Spleen (tissue), 11 donors: ENCODE measurements at regions not wholly inside any gene's neighbourhood (a gene's known extent, or its start where the extent isn't known, plus 50 kb on each side); places are given as distances from the start of the nearest gene placed in this dataset.

Experiments
- DNase-seq: peaks from one replicate; pipeline ENCODE4 v3.0.0-alpha.2; 2020
- H3K27ac ChIP-seq, 8 donors: fragments of 200-600 bp; sonication (generic) in 7 of 8; 1 replicate in 4 of 8; 2 replicates in 4 of 8; pipeline versions ENCODE4 v1.5.0 to v1.8.0; 2016 to 2021; ENCODE audit warnings: inconsistent platforms in 4 of 8, mild to moderate bottlenecking in 4 of 8, moderate library complexity in 1 of 8
- H3K27me3 ChIP-seq, 7 donors: fragments of 200-600 bp; sonication (generic) in 6 of 7; replicated peaks in 1 of 7; 1 replicate in 4 of 7; 2 replicates in 3 of 7; pipeline versions ENCODE4 v1.5.0 to v1.8.0; 2016 to 2021; ENCODE audit warnings: inconsistent platforms in 3 of 7, mild to moderate bottlenecking in 1 of 7
- H3K36me3 ChIP-seq, 6 donors: fragments of 200-600 bp; sonication (generic) in 5 of 6; 1 replicate in 4 of 6; 2 replicates in 2 of 6; pipeline versions ENCODE4 v1.5.0 to v1.8.0; 2016 to 2021; ENCODE audit warnings: inconsistent platforms in 2 of 6
- H3K4me1 ChIP-seq, 6 donors: fragments of 200-600 bp; sonication (generic) in 5 of 6; 1 replicate in 3 of 6; 2 replicates in 3 of 6; pipeline versions ENCODE4 v1.5.0 to v1.8.0; 2016 to 2021; ENCODE audit warnings: inconsistent platforms in 3 of 6
- H3K4me3 ChIP-seq, 8 donors: fragments of 200-600 bp; sonication (generic) in 7 of 8; 1 replicate in 4 of 8; 2 replicates in 4 of 8; pipeline versions ENCODE4 v1.5.0 to v1.8.0; 2016 to 2021; ENCODE audit warnings: inconsistent platforms in 4 of 8, mild to moderate bottlenecking in 4 of 8, moderate library complexity in 2 of 8
- H3K9me3 ChIP-seq, 8 donors: fragments of 200-600 bp; sonication (generic) in 7 of 8; 1 replicate in 4 of 8; 2 replicates in 4 of 8; pipeline versions ENCODE4 v1.5.0 to v1.8.0; 2016 to 2021; ENCODE audit warnings: inconsistent platforms in 4 of 8
- POLR2A ChIP-seq, 3 donors: fragments of 450-650 bp; IDR thresholded peaks; one replicate each; pipeline ENCODE4 v1.5.1; 2017; ENCODE audit warnings: antibody characterized with exemption in 3 of 3, mild to moderate bottlenecking in 1 of 3
- POLR2AphosphoS5 ChIP-seq, 3 donors: sonication (generic); formaldehyde crosslinking; IDR thresholded peaks; one replicate each; pipeline ENCODE4 v1.5.1; 2017; ENCODE audit warnings: antibody characterized with exemption in 3 of 3
- WGBS, 5 donors: extraction: QIAGEN DNeasy Blood & Tissue Kit in 3 of 5; methylation state at CpG; one replicate each; pipeline versions ENCODE4 v1.1.5 to v1.1.7; 2013 to 2018; 5-methylcytosine and 5-hydroxymethylcytosine counted together
- intact Hi-C: fragments of 100-400 bp; cut with DNase I; formaldehyde crosslinking; loops from one replicate; pipeline ENCODE4 v1.15.0; 2023; ENCODE audit warnings: low total_unique reads
- TF ChIP-seq, protein P1 (sequence below), 11 experiments: fragments of 200-600 bp in 7 of 11; fragments of 450-650 bp in 4 of 11; sonication (generic) in 4 of 11; IDR thresholded peaks in 8 of 11; conservative IDR thresholded peaks in 3 of 11; 1 replicate in 7 of 11; 2 replicates in 4 of 11; pipeline versions ENCODE4 v1.4.0 to v1.8.0; 2016 to 2021; ENCODE audit warnings: antibody characterized with exemption in 11 of 11, inconsistent platforms in 4 of 11, mild to moderate bottlenecking in 1 of 11
- donor health status: healthy with polysubstance abuse.
- donor health status: DM: no; HTN: no; CAD: no; lungs with moderate emphysema.
- donor health status: DM: no; HTN: no; CAD: no.
- donor health status: Bipolar disorder and iron deficiency.
- donor health status: healthy.
- donor health status: DM: no; HTN: no; CAD: no.
- donor health status: DM: yes; HTN: yes; CAD: no.

DNA sequence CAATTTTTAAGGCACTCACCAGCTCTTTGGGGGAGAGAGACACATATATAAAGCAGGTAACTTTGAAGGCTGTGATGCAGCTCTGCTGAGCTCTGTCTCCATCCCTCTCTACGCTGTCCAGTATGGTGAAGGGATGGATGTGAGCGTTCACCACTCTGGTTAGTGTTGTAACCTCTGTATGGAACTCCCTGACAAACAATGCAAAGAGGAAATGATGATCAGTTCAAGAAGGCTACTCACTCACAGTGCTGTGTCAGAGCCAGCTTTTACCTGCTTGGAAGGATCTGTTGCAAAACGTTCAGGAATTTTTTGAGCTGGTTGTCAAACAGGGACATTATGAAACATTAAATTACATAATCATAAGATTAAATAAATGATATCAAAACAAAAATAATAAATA, 90.8 kb upstream of the SLC10A2 start:
- DNase-seq = no peak
- Histone ChIP-seq H3K4me3 (no peak overlapping the region), H3K36me3 (no peaks in the 10 kb centered on the region), H3K4me1 (no peaks in the 10 kb centered on the region), H3K9me3 (no peaks in the 10 kb centered on the region), H3K27me3 (no peaks in the 10 kb centered on the region), H3K27ac (no peak overlapping the region)
- intact Hi-C loops = no loop called here
- 53 to 68% (median 59%) methylated on average over 3 of the region's 3 CpGs for WGBS, 5 donors
- TF ChIP-seq POLR2AphosphoS5 (IDR thresholded peaks at IDR 0.05) (no peak), POLR2A (IDR thresholded peaks at IDR 0.05) (no peak)
- TF ChIP-seq, protein P1, sequence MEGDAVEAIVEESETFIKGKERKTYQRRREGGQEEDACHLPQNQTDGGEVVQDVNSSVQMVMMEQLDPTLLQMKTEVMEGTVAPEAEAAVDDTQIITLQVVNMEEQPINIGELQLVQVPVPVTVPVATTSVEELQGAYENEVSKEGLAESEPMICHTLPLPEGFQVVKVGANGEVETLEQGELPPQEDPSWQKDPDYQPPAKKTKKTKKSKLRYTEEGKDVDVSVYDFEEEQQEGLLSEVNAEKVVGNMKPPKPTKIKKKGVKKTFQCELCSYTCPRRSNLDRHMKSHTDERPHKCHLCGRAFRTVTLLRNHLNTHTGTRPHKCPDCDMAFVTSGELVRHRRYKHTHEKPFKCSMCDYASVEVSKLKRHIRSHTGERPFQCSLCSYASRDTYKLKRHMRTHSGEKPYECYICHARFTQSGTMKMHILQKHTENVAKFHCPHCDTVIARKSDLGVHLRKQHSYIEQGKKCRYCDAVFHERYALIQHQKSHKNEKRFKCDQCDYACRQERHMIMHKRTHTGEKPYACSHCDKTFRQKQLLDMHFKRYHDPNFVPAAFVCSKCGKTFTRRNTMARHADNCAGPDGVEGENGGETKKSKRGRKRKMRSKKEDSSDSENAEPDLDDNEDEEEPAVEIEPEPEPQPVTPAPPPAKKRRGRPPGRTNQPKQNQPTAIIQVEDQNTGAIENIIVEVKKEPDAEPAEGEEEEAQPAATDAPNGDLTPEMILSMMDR (IDR thresholded peaks at IDR 0.05 in 8 of 11, conservative IDR thresholded peaks at IDR 0.05 in 3 of 11) = no peak

DNA sequence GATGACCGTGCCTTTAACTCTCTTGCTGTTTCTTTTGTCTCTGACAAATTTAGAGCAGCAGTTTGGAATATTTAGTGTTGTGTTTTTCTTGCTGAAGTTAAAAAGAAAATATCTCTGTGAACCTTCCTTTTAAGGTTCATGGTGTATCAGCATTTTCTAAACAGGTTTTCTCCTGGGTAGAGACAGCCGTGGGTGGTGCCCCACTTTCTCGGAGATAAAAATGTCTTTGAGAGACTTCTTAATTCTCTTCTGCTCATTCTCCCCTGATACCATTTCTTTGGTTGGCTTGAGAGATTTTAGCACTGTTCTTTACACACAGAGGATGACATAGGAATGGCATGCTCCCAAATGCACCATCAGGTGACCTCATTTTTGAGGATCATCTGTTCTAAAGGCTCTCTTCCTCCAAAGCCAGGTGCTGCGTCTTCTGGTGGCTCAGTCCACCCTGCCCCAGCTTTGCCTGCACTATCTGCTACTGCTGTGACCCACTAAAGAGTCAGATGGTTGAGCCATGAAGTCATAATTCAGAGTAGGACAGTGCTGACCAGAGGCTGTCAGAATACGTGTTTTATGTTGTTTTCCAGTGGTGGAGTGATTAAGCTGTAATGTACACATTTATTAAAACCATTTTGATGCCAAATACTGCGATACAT, 90.3 kb upstream of the SLC10A2 start:
- Histone ChIP-seq H3K4me3 (no peak overlapping the region), H3K9me3 (no peaks in the 10 kb centered on the region), H3K4me1 (no peaks in the 10 kb centered on the region), H3K27ac (no peak overlapping the region), H3K36me3 (no peaks in the 10 kb centered on the region), H3K27me3 (no peaks in the 10 kb centered on the region)
- TF ChIP-seq, protein P1 (IDR thresholded peaks at IDR 0.05 in 8 of 11, conservative IDR thresholded peaks at IDR 0.05 in 3 of 11) = no peak
- no peak for TF ChIP-seq POLR2AphosphoS5 (IDR thresholded peaks at IDR 0.05)
- no peak for TF ChIP-seq POLR2A (IDR thresholded peaks at IDR 0.05)
- 74 to 87% (median 77%) methylated on average over 6 of the region's 6 CpGs for WGBS, 5 donors
- no peak for DNase-seq
- intact Hi-C loops = no loop called here

DNA sequence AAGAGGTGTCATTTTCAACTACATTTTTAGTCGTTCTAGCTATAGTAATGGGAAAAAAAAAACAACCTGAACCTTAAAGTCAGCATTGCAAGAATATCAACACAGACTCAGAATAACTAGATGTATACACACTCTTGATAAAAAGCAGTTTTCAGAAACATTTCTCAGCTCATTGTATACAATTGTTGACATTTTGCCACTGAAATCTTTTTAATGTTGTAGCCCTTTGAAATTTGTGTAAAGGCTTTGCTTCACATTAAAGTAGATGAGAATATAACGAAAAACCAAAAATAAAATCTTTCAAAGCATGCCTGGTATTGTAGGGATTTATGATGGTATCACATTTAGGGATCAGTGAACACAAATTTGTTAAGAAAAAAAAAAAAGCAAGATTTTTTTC, 87.2 kb upstream of the SLC10A2 start:
- TF ChIP-seq POLR2AphosphoS5 (IDR thresholded peaks at IDR 0.05) = no peak
- TF ChIP-seq, protein P1 (IDR thresholded peaks at IDR 0.05 in 8 of 11, conservative IDR thresholded peaks at IDR 0.05 in 3 of 11) = no peak
- no peak for TF ChIP-seq POLR2A (IDR thresholded peaks at IDR 0.05)
- no peak overlapping the region for H3K27ac ChIP-seq
- H3K36me3 ChIP-seq = no peaks in the 10 kb centered on the region
- DNase-seq = no peak
- no peaks in the 10 kb centered on the region for H3K27me3 ChIP-seq
- no peaks in the 10 kb centered on the region for H3K4me1 ChIP-seq
- H3K4me3 ChIP-seq = no peak overlapping the region
- H3K9me3 ChIP-seq = no peaks in the 10 kb centered on the region
- WGBS, 5 donors = 53 to 65% (median 63%) methylated on average over 2 of the region's 2 CpGs
- intact Hi-C loops = no loop called here

DNA sequence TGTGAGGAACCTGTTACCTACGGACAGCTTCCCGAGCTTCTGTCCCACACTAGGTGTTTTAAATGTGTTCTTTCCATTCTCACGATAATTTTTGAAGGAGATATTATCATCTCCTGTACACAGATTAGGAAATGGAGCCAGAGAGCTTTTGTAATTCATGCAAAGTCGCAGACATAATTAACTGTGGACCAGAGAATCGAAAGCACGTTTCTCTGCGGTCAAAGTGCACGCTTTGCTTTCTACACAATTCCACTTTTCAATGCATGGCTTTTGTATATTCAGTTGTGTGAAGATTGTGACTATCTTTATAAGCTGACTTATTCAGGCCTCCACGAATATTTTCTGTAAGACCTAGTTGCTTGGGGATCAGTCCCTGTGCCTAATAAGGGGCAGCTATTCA, 81.7 kb upstream of the SLC10A2 start:
- Histone ChIP-seq H3K4me1 (no peaks in the 10 kb centered on the region), H3K27ac (no peak overlapping the region), H3K36me3 (no peaks in the 10 kb centered on the region), H3K9me3 (no peaks in the 10 kb centered on the region), H3K27me3 (no peaks in the 10 kb centered on the region), H3K4me3 (no peak overlapping the region)
- no peak for TF ChIP-seq POLR2A (IDR thresholded peaks at IDR 0.05)
- TF ChIP-seq, protein P1 (IDR thresholded peaks at IDR 0.05 in 8 of 11, conservative IDR thresholded peaks at IDR 0.05 in 3 of 11) = no peak
- no peak for TF ChIP-seq POLR2AphosphoS5 (IDR thresholded peaks at IDR 0.05)
- DNase-seq = no peak
- WGBS, 5 donors = 80 to 87% (median 82%) methylated on average over 9 of the region's 9 CpGs
- intact Hi-C loops = no loop called here
